Coronary artery (tissue), 2 donors: ENCODE measurements at regions not wholly inside any gene's neighbourhood (a gene's known extent, or its start where the extent isn't known, plus 50 kb on each side); places are given as distances from the start of the nearest gene placed in this dataset.
A peak's percentile ranks its signal among the peaks of the same experiment; 100 is the strongest.

Experiments used
- DNase-seq: peaks from one replicate; pipeline ENCODE4 v3.0.0-alpha.2; 2017; ENCODE audit warnings: low spot score
- H3K27ac ChIP-seq, 2 donors: fragments of 200-600 bp; sonication (generic); one replicate each; pipeline ENCODE4 v1.5.1; 2016 to 2019
- H3K4me3 ChIP-seq: fragments of 200-600 bp; sonication (generic); 2 replicates; pipeline ENCODE4 v1.5.1; 2016; ENCODE audit warnings: mild to moderate bottlenecking, moderate library complexity
- TF ChIP-seq, protein P1 (sequence below): fragments of 200-600 bp; sonication (generic); IDR thresholded peaks from one replicate; pipeline ENCODE4 v1.5.1; 2019; ENCODE audit warnings: antibody characterized with exemption

DNA sequence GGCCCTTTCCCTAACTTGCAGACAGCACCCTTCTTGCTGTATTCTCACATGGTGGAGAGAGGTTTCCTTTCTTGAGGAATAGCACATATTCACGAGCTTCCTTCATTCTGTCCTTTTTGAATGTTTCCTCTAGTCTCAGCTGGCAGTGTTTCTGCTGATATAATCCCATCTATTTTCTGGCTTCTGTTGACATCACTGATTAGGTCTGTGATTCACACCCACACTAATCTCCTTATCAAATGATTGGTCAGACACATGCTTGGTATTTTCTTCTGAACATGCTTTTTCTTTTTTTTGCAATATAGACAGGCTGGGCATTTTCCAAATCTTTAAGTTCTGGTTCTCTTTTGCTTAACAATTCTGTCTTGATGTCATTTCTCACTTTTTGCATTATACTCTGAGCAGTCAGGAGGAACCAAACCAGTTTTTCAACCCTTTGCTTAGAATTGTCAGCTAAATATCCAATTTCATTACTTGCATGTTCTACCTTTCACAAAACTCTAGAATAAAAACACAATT, 65.4 kb downstream of the OXSM start:
- Histone ChIP-seq H3K4me3 (no peak overlapping the region), H3K27ac (no peak overlapping the region)
- TF ChIP-seq, protein P1, sequence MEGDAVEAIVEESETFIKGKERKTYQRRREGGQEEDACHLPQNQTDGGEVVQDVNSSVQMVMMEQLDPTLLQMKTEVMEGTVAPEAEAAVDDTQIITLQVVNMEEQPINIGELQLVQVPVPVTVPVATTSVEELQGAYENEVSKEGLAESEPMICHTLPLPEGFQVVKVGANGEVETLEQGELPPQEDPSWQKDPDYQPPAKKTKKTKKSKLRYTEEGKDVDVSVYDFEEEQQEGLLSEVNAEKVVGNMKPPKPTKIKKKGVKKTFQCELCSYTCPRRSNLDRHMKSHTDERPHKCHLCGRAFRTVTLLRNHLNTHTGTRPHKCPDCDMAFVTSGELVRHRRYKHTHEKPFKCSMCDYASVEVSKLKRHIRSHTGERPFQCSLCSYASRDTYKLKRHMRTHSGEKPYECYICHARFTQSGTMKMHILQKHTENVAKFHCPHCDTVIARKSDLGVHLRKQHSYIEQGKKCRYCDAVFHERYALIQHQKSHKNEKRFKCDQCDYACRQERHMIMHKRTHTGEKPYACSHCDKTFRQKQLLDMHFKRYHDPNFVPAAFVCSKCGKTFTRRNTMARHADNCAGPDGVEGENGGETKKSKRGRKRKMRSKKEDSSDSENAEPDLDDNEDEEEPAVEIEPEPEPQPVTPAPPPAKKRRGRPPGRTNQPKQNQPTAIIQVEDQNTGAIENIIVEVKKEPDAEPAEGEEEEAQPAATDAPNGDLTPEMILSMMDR: no peak
- DNase-seq: no peak

DNA sequence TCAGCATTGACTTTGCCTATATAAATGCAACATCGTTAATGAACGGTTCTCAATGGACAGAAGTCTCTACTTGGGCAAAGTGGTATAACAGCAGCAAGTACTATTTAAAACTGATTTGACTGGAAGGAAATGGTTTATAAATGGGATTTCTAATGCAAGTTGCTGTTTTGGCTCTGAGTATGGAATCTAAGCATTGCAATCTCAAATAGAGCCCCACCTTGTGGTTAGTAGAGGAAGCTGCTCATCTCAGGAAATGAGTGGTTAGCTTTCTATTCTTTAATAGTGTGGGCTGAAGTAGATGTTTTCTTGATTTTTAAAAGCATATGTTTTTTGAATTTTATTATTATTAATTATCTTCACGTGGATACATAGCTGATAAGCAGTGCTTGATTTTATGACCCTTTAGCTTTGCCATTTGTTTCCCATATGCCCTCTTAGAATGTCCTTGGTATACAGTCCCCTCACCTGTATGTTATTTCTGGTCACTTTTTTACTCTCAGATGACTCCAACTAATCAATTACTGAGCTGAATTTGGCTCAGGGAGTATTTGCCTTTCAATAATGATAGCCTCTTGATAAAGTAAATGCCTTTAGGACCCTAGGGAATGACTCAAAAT, 67.1 kb downstream of the OXSM start:
- no peak overlapping the region for H3K27ac ChIP-seq
- TF ChIP-seq, protein P1: peak; percentile 52
- H3K4me3 ChIP-seq: no peak overlapping the region
- no peak for DNase-seq

DNA sequence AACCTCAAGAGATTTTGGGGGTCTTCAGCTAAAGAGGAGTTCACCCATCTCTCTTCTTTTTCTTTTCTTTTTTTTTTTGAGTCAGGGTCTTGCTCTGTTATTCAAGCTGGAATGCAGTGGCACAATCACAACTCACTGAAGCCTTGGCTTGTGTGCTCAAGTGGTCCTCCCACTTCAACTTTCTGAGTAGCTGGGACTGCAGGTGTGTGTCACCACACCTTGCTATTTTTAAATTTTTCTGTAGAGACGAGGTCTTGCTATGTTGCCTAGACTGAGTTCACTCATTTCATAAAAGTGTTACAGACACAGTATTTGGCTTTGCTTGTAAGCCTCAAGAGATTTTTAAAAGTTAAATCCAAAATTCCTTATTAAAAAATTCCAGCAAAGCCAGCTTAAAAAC, 71.7 kb downstream of the OXSM start:
- Histone ChIP-seq H3K27ac (no peak overlapping the region), H3K4me3 (no peak overlapping the region)
- TF ChIP-seq, protein P1: no peak
- DNase-seq: no peak

DNA sequence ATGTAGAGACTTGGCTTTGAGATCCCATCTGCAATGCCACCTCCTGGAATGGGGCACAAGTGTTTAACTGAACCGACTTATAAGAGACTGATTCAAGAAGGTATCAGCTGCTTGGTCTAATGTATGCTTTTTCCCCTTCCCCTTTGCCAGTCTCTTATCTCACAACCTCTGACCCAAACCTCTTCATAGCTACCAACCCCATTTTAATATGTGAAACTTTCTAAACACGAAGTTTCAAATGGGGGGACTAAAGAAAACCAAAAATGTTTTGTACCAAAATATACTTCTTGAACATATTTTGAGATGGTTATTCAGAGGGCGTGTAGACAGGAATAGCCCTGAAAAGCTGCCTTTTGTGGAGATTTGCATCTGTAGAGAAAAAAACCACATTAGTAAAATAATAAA, 73.1 kb downstream of the OXSM start:
- no peak for DNase-seq
- Histone ChIP-seq H3K4me3 (no peak overlapping the region), H3K27ac (no peak overlapping the region)
- TF ChIP-seq, protein P1: no peak

DNA sequence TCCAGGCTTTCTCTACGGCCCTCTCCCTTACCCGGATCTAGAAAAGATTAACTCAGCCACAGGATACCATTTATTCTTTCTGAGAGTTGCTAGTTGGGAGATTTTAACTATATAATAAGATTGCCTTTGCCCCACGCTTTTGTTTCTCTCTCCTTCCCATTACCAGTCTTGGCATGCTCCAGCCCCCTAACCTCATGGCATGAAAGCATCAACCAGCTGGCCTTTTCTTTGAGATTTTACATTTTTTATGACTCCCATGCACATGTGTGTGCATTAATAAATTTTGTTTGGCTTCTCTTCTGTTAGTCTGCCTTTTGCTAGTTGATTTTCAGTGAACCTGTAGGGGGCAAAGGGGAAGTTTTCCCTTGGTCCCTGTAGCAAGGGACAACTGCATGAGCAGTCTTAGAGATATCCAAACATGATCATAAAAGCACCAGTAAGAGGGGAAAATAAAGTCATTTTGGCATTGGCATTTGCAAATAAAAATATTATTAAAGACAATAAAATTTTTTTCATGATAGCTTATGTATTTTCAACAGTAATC, 73.6 kb downstream of the OXSM start:
- no peak for DNase-seq
- TF ChIP-seq, protein P1: no peak
- no peak overlapping the region for H3K27ac ChIP-seq
- no peak overlapping the region for H3K4me3 ChIP-seq

DNA sequence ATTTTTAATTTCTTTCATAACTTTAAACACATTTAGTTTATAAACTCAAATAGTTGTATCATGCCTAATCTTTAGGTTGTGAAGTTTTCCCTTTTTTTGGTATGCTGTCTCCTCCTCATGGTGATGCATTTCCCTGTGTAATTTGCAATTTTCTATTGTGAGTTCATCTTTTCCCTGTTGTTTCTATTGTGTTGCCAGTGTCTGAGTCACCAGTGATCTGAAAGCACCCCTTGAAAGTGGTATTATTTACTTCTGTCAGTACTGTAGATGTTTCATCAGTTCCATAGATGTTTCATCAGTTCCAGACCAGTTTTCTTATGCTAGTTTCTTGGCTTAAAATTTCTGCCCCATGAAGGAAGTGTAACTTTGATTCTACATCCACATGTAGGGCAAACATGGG, 80.6 kb downstream of the OXSM start:
- H3K4me3 ChIP-seq: no peak overlapping the region
- TF ChIP-seq, protein P1: no peak

DNA sequence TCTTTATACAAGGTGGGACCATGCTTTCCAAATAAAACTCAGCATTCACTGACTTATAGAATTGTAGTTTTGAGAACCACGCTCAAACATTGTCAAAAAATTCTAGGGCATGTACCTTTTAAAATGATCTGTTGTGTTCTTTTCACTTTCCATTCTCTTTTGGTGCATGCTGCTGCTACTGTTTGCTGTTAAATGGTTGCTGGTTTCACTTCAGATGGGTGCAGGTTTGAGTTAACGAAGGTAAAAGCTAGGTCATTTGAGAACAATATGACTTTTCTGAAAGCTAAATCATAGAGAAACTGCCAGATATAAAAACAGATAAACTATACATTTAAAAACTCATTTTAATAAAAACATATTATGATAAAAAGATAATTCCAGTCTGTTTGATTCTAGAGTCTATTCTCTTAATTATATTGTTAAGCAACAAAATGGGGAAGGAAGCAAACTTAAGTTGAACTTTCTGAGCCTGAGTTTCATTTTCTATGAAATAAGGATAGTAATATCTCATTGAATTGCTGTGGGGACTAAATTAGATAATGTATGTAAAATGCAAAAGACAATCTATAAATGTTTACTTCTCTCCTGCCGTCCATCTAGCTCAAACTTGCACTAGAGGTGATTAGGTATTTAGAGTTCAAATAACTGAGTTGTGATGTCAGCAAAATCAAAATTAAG, 82.4 kb downstream of the OXSM start:
- DNase-seq: no peak
- Histone ChIP-seq H3K27ac (no peak overlapping the region), H3K4me3 (no peak overlapping the region)
- TF ChIP-seq, protein P1: no peak

More for the DNA sequence above, 80.6 kb downstream of the OXSM start:
- no peak for DNase-seq
- H3K27ac ChIP-seq: no peak overlapping the region
